ENCODE measurements at regions not wholly inside any gene's neighbourhood (a gene's known extent, or its start where the extent isn't known, plus 50 kb on each side); places are given as distances from the start of the nearest gene placed in this dataset.

GRCh38 chr3:15889936-15890335 is 92.2 kb upstream of the ANKRD28 start:
- FAIRE-seq (no peak), DNase-seq (ENCODE audit: low read depth, low spot score) (no peak)
- Histone ChIP-seq H3K36me3 (ENCODE audit: control insufficient read depth in 2 of 2, extremely low read depth in 1 of 2, insufficient read depth in 2 of 2, low read length in 2 of 2) (no peaks in the 10 kb centered on the region), H3K9me1 (replicated peaks; ENCODE audit: control insufficient read depth, extremely low read depth, insufficient read depth, low read length) (no peaks in the 10 kb centered on the region), H3K4me1 (ENCODE audit: control insufficient read depth, extremely low read depth, insufficient read depth, low read length) (no peaks in the 10 kb centered on the region), H3K4me3 (replicated peaks in 1 of 3; ENCODE audit: insufficient read depth in 1 of 3, low read depth in 1 of 3, low read length in 3 of 3) (no peak overlapping the region), H3K9ac (replicated peaks; ENCODE audit: extremely low read depth, insufficient read depth, low read length) (no peak overlapping the region), H2AFZ (ENCODE audit: low read depth, low read length) (no peak overlapping the region), H3K79me2 (ENCODE audit: control insufficient read depth, insufficient read depth, low read length) (no peaks in the 10 kb centered on the region), H3K4me2 (ENCODE audit: insufficient read depth, low read length) (no peak overlapping the region), H4K20me1 (replicated peaks; ENCODE audit: control insufficient read depth, extremely low read depth, insufficient read depth, low read length) (no peaks in the 10 kb centered on the region), H3K27me3 (ENCODE audit: control insufficient read depth in 2 of 2, insufficient read depth in 2 of 2, low read length in 2 of 2) (peaks cover 0 to 7% of the 10 kb centered on the region in 2 experiments), H3K9me3 (replicated peaks; ENCODE audit: control insufficient read depth, insufficient read depth, low read length) (no peaks in the 10 kb centered on the region), H3K27ac (ENCODE audit: insufficient read depth, low read depth, low read length) (no peak overlapping the region)
- TF ChIP-seq MAX (IDR thresholded peaks at IDR 0.05; ENCODE audit: insufficient read depth, insufficient read length) (no peak), POLR2A (IDR thresholded peaks at IDR 0.05; ENCODE audit: low read depth, low read length) (no peak), FOS (IDR thresholded peaks at IDR 0.05; ENCODE audit: borderline replicate concordance, insufficient read depth, low read length) (no peak), CTCF (IDR thresholded peaks at IDR 0.05; ENCODE audit: extremely low read depth in 1 of 2, insufficient read depth in 1 of 2, low read depth in 1 of 2, low read length in 2 of 2) (no peak), EZH2 (IDR thresholded peaks at IDR 0.05; ENCODE audit: borderline replicate concordance, low read depth, low read length, severe bottlenecking) (no peak), MYC (IDR thresholded peaks at IDR 0.05; ENCODE audit: low read depth, low read length) (no peak), POLR2AphosphoS5 (IDR thresholded peaks at IDR 0.05; ENCODE audit: insufficient read depth, low read depth, low read length) (no peak), JUN (IDR thresholded peaks at IDR 0.05; ENCODE audit: borderline replicate concordance, insufficient read depth, insufficient read length, low read depth) (no peak)
- dilution Hi-C loops (cut with MboI; ENCODE audit: extremely low pct_ligation_motif_present, low sequenced_read_pairs) (no loop called here), intact Hi-C loops (cut with micrococcal nuclease) (no loop called here)
- no TSS peak for BruUV-seq (replicated peaks)
- ChIA-PET POLR2A (no interaction called here), CTCF (interaction anchor here (0.6 to 0.8 kb wide), 2 partner anchors 41 to 99 kb away, joined by 3 read pairs; no protein-coding TSS in a partner anchor)

Measured in endothelial cell of umbilical vein (primary cell).